ENCODE measurements at regions not wholly inside any gene's neighbourhood (a gene's known extent, or its start where the extent isn't known, plus 50 kb on each side); places are given as distances from the start of the nearest gene placed in this dataset.

GRCh38 chr17:34140006-34140405 lies 115.1 kb upstream of the CCL2 start:
- DNase-seq (ENCODE audit: low spot score) = no peak

GRCh38 chr17:34141590-34141989 lies 113.5 kb upstream of the CCL2 start:
- no peak for DNase-seq (ENCODE audit: low spot score)

GRCh38 chr17:34143430-34143829 lies 111.7 kb upstream of the CCL2 start:
- no peak for DNase-seq (ENCODE audit: low spot score)

GRCh38 chr17:34146440-34147043 lies 108.5 kb upstream of the CCL2 start:
- DNase-seq (ENCODE audit: low spot score) = no peak

DNA sequence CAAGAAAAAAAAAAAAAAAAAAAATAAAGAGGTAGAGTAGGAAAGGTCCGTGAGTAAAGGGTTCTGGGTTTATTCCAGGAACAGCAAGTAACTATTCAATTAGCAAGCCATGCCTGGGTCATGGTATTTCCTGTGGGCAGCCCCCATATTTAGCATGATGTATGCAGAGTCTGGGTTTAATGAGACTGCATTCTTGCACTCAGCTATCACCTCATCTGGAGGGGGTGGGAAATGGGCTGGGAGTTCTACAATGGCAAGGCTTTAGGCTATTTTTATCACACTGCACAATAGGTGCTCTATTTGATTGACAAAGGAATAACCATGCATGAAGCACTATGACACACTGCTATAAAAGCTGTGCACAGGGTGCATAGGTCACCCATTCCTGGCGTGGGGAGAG lies 104.0 kb upstream of the CCL2 start:
- DNase-seq (ENCODE audit: low spot score) = peak; percentile 19

- no peak for DNase-seq (ENCODE audit: low spot score)
Measured at GRCh38 chr17:34153991-34154390, 101.1 kb upstream of the CCL2 start.

GRCh38 chr17:34154961-34155730 lies 99.9 kb upstream of the CCL2 start:
- DNase-seq (ENCODE audit: low spot score) = no peak

DNA sequence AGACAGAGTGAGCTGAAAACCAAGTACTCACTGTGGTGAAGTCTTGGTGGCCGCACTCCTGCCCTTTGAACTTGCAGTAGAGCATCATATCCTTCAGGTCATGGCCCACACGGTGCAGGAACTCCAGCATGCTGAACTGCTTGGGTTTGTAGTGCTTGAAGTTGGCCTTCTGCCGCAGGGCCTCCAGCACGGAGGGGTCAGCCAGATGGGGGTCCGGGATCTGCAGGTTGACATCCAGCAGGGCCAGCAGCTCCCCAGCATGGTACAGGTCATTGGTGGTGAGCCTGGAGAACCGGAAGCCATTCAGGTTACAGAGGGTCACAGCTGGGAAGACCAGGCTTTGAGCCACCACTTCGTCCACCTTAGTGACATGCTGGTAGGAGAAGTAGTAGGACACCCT lies 99.1 kb upstream of the CCL2 start:
- DNase-seq (ENCODE audit: low spot score) = no peak

DNA sequence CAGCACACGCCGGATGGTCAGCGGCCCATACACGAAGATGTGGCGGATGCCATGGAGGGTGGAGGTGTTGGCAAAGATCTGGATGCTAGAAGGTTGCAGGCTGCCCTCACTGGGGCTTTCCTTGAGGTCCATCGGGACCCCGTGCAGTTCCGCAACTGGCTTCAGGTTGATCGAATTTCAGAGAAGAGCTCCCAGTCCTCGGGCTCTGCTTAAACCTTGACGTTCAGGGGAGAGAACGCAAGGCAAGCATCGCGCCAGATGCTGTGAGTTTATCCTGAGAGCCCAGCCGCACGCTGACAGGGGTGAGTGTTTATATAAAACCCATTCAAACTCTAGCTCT lies 98.7 kb upstream of the CCL2 start:
- DNase-seq (ENCODE audit: low spot score) = no peak

- no peak for DNase-seq (ENCODE audit: low spot score)
Measured at GRCh38 chr17:34156741-34157589, 98.1 kb upstream of the CCL2 start.

GRCh38 chr17:34161690-34162089 lies 93.4 kb upstream of the CCL2 start:
- DNase-seq (ENCODE audit: low spot score) = no peak

DNA sequence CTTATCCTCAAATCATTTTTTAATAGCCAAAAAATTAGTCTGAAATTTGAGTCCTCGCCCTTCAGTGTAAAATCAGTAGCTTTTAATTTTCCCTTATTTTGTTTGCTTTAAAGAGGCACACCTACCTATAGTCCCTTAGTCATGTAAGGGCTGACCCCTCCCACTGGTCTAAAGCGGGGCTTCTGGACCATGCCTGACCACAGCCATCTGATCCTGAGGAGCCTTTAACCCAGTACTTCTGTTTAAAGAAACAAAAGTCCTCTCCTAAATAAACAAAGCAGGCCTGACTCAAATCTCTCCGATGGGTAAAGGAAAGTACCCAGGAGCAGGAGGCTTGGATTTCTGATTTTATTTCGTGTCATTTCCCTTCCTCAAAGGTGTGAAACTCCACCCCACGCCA lies 92.0 kb upstream of the CCL2 start:
- no peak for DNase-seq (ENCODE audit: low spot score)

DNA sequence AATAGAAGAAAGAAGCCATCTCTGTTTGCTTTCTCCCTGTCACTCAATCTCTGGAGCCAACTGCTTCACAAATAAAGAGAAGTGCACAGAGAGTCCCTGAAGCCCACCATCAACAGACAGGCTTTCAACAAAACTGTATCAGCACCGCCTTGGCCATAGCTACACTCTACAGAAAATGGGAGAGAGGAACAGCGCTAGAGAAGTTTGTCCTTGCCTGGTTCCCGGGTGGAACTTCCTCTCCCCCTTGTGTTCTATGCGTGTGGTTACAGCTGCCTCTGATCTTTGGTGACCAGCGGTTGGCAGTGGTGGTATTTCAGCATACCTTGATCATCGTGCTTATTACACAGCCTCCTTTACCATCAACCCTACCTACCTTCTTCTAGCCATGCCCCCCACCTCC lies 91.4 kb upstream of the CCL2 start:
- DNase-seq (ENCODE audit: low spot score) = peak; percentile 9

DNA sequence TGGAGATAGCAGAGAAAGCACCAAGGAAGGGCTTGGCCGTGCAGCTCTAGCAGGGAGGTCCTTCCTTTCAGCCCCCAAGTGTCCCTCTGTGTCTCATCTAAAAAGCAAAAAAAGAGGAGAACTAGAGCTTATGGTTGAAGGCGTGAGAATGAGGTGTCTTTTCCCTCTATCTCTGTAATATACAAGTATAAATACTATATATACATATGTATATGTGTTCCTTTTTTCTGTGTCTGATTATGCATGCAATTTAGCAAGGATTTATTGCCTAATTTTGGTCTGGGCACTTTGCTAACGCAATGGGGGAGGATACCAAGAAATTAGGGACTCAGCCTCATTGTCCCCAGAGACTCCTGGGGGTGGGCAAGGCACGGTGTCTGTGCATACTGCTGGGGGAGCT lies 90.2 kb upstream of the CCL2 start:
- no peak for DNase-seq (ENCODE audit: low spot score)

DNA sequence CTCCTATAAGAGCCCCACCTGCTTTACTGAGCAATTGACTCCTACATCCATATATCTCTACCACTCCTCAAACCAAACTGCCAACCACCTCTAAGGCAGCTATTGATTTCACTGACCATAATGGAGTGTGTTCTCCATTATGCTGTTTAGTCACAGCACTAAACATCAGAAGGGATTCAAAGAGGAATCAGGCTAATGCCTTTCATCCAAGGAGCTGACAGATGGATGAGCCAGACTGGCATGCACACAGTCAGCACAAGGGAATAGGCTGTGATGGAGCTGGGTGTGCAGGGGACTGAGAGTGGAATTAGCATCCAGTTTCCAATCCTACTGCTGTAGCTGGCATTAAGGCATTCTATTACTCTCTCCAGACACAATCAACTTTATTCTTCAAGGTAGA lies 88.7 kb upstream of the CCL2 start:
- no peak for DNase-seq (ENCODE audit: low spot score)

GRCh38 chr17:34167354-34167753 lies 87.7 kb upstream of the CCL2 start:
- DNase-seq (ENCODE audit: low spot score) = no peak

DNA sequence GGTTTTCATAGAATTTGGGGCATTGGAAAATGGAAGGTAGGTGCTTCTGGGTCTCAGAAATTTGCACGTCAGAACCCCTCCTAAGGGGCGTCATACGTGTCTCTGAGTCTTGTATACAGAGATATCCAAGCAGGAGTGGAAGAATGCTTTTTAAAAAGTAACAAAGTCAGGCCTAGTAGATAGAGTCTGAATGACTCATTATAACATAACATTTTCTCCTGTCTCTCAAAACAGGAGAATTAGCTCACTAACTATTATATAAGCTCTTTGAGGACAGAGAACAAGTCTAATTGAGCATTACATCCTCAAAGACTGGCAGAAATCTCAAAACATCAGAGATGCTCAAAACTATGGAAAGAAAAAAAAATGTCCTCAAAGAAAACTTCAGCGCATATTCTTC lies 86.1 kb upstream of the CCL2 start:
- DNase-seq (ENCODE audit: low spot score) = no peak

- DNase-seq (ENCODE audit: low spot score) = no peak
Measured at GRCh38 chr17:34169496-34169895, 85.6 kb upstream of the CCL2 start.

DNA sequence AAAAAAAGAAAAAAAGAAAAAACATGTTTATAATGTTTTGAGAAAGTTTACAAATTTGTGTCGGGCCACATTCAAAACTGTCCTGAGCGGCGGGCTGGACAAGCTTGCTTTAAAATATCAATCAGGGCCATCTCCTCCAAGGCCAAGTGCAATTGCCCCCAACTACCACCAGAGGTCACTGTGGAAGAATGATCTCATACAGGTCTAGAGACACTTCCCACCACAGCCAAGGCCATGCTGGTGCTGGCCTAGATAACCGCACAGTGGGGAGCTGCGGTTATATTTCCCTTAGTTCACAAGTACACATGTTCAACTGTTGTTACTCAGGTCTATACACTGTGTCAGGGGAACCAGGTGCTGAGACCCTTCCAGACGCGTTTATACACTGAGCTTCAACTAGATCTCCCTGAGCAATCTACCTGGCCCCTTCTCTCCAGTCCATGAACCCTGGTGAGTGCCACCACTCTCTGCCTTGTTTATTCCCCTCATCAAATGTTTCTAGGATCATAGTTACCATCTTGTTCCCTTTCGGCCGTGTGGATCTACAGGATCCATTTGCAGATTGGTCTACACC lies 83.8 kb upstream of the CCL2 start:
- DNase-seq (ENCODE audit: low spot score) = peak; percentile 70

GRCh38 chr17:34172390-34172918 lies 82.6 kb upstream of the CCL2 start:
- no peak for DNase-seq (ENCODE audit: low spot score)

DNA sequence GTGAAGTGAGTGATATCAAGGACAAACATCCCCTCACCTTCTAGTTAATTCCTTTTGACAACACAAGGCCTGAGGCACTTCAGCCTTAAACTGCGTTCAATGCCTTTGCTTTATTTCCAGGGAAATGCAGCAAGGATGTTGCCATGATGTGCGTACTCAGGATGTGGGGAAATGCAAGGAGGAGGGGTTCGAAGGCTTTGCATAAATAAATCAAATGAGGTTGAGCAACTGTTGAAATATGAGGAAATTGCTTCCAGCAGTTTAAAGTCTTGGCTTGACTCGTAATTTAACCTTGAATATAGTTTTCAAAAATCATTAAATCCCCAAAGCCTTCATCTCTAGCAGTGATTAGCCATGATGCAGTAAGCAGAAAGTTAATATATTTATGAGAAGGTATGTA lies 81.8 kb upstream of the CCL2 start:
- DNase-seq (ENCODE audit: low spot score) = no peak

- DNase-seq (ENCODE audit: low spot score) = no peak
Measured at GRCh38 chr17:34174496-34174895, 80.6 kb upstream of the CCL2 start.

GRCh38 chr17:34176440-34176839 lies 78.6 kb upstream of the CCL2 start:
- DNase-seq (ENCODE audit: low spot score) = no peak

Measured in COLO829 (cell line).